Ishikawa (cell line): ENCODE measurements at regions not wholly inside any gene's neighbourhood (a gene's known extent, or its start where the extent isn't known, plus 50 kb on each side); places are given as distances from the start of the nearest gene placed in this dataset.

ENCODE experiments used
- CEBPB ChIP-seq: IDR thresholded peaks from 2 replicates; pipeline ENCODE4 v1.6.1; 2012
- CREB1 ChIP-seq: IDR thresholded peaks from 2 replicates; pipeline ENCODE4 v1.6.1; 2012; ENCODE audit warnings: low read depth
- EGR1 ChIP-seq: IDR thresholded peaks from 2 replicates; pipeline ENCODE4 v1.6.1; 2012
- EP300 ChIP-seq: IDR thresholded peaks from 2 replicates; pipeline ENCODE4 v1.6.1; 2012; ENCODE audit warnings: borderline replicate concordance
- FOXM1 ChIP-seq: IDR thresholded peaks from 2 replicates; pipeline ENCODE4 v1.6.1; 2012; ENCODE audit warnings: low read depth, borderline replicate concordance
- NFIC ChIP-seq: IDR thresholded peaks from 2 replicates; pipeline ENCODE4 v1.6.1; 2012
- RAD21 ChIP-seq: IDR thresholded peaks from 2 replicates; pipeline ENCODE4 v1.6.1; 2012; ENCODE audit warnings: low read depth
- TAF1 ChIP-seq: IDR thresholded peaks from 2 replicates; pipeline ENCODE4 v1.6.1; 2012; ENCODE audit warnings: low read depth, mild to moderate bottlenecking
- TCF12 ChIP-seq: IDR thresholded peaks from 2 replicates; pipeline ENCODE4 v1.6.1; 2012; ENCODE audit warnings: low read depth
- TEAD4 ChIP-seq: IDR thresholded peaks from 2 replicates; pipeline ENCODE4 v1.6.1; 2012
- YY1 ChIP-seq: IDR thresholded peaks from 2 replicates; pipeline ENCODE4 v1.6.1; 2012; ENCODE audit warnings: low read depth
- ZBTB7A ChIP-seq: IDR thresholded peaks from 2 replicates; pipeline ENCODE4 v1.6.1; 2012; ENCODE audit warnings: low read depth
- TF ChIP-seq, protein P1 (sequence below): IDR thresholded peaks from 2 replicates; pipeline ENCODE4 v1.6.1; 2012; ENCODE audit warnings: low read depth, mild to moderate bottlenecking
- TF ChIP-seq, protein P2 (sequence below): IDR thresholded peaks from 2 replicates; pipeline ENCODE4 v1.6.1; 2012
- TF ChIP-seq, protein P3 (sequence below): IDR thresholded peaks from 2 replicates; pipeline ENCODE4 v1.6.1; 2012

GRCh38 chr15:31758126-31758525 is 272.2 kb upstream of the CHRNA7 start:
- TF ChIP-seq NFIC (peak; percentile 45; the same call in 1 of the 2 replicates), TAF1 (no peak)

DNA sequence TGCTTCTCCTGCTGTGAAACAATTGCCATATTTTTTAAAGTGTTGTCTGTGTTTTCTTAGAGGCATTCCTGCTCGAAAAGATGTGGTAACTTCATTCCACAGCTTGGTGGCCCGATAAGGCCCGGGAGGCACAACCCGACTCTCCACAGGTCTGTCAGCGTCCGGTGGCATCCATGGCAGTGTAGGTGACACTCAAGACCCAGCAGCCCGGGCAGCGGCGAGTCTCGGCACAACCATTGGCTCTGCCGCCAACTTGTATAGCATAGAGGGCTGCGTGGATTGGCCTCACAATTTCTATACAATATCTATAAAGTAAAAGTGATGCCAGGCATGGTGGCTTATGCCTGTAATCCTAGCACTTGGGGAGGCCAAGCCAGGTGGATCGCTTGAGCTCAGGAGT is 262.3 kb upstream of the CHRNA7 start:
- no peak for TF ChIP-seq ZBTB7A
- TF ChIP-seq, protein P1, sequence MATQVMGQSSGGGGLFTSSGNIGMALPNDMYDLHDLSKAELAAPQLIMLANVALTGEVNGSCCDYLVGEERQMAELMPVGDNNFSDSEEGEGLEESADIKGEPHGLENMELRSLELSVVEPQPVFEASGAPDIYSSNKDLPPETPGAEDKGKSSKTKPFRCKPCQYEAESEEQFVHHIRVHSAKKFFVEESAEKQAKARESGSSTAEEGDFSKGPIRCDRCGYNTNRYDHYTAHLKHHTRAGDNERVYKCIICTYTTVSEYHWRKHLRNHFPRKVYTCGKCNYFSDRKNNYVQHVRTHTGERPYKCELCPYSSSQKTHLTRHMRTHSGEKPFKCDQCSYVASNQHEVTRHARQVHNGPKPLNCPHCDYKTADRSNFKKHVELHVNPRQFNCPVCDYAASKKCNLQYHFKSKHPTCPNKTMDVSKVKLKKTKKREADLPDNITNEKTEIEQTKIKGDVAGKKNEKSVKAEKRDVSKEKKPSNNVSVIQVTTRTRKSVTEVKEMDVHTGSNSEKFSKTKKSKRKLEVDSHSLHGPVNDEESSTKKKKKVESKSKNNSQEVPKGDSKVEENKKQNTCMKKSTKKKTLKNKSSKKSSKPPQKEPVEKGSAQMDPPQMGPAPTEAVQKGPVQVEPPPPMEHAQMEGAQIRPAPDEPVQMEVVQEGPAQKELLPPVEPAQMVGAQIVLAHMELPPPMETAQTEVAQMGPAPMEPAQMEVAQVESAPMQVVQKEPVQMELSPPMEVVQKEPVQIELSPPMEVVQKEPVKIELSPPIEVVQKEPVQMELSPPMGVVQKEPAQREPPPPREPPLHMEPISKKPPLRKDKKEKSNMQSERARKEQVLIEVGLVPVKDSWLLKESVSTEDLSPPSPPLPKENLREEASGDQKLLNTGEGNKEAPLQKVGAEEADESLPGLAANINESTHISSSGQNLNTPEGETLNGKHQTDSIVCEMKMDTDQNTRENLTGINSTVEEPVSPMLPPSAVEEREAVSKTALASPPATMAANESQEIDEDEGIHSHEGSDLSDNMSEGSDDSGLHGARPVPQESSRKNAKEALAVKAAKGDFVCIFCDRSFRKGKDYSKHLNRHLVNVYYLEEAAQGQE: no peak
- TF ChIP-seq, protein P2, sequence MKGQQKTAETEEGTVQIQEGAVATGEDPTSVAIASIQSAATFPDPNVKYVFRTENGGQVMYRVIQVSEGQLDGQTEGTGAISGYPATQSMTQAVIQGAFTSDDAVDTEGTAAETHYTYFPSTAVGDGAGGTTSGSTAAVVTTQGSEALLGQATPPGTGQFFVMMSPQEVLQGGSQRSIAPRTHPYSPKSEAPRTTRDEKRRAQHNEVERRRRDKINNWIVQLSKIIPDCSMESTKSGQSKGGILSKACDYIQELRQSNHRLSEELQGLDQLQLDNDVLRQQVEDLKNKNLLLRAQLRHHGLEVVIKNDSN: no peak
- TF ChIP-seq, protein P3, sequence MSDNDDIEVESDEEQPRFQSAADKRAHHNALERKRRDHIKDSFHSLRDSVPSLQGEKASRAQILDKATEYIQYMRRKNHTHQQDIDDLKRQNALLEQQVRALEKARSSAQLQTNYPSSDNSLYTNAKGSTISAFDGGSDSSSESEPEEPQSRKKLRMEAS: no peak
- TF ChIP-seq CREB1: no peak
- no peak for TF ChIP-seq CEBPB
- no peak for TF ChIP-seq TEAD4
- no peak for TF ChIP-seq EP300
- TF ChIP-seq RAD21: no peak
- no peak for TF ChIP-seq EGR1
- TF ChIP-seq NFIC: no peak
- no peak for TF ChIP-seq TCF12

DNA sequence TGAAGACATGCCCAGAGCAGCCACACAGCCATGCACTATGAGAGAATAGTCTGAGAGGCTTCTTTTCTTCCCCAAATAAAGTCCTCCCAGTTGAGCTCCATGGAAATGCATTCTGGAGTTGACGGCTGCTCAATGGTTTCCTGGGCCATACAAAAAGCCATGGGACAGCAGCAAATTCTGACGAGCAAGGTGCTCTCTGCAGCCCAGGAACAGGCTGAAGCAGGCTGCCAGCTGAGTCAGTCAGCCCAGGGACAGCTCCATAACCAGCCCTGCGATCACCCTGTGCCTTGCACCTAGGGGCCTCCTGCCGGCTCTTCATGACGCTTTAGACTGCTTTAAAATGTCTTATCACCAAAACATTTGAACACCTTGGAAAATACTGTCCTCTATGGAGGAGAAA is 256.3 kb upstream of the CHRNA7 start:
- no peak for TF ChIP-seq EP300
- no peak for TF ChIP-seq NFIC
- TF ChIP-seq, protein P3: no peak
- TF ChIP-seq YY1: no peak
- no peak for TF ChIP-seq CREB1
- TF ChIP-seq RAD21: no peak
- TF ChIP-seq FOXM1: no peak
- TF ChIP-seq EGR1: no peak
- TF ChIP-seq, protein P1: no peak
- TF ChIP-seq, protein P2: no peak

DNA sequence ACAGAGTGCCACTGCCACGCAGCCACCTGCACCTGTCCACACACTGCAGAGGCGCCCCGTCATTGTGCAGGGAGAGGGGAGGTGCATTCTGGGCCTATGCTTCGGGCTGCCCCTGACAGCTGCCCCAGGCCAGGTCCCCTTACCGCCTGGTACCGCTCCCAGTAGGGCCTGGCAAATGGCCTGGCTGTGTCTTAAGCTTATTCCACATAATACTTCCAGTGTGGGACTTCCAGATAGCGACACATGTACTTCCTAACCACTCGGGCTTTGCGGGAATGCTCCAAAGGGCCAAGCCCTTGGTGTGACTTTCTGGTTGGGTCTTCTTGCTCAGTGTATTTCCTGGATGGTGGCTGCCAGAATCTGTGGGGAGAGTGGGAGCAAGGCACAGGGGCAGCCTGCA is 254.3 kb upstream of the CHRNA7 start:
- TF ChIP-seq, protein P3: no peak
- TF ChIP-seq FOXM1: no peak
- no peak for TF ChIP-seq TEAD4
- no peak for TF ChIP-seq ZBTB7A
- TF ChIP-seq TAF1: no peak
- TF ChIP-seq, protein P1: no peak
- TF ChIP-seq NFIC: no peak
- no peak for TF ChIP-seq EP300
- TF ChIP-seq RAD21: no peak
- no peak for TF ChIP-seq EGR1
- TF ChIP-seq, protein P2: no peak
- no peak for TF ChIP-seq YY1

DNA sequence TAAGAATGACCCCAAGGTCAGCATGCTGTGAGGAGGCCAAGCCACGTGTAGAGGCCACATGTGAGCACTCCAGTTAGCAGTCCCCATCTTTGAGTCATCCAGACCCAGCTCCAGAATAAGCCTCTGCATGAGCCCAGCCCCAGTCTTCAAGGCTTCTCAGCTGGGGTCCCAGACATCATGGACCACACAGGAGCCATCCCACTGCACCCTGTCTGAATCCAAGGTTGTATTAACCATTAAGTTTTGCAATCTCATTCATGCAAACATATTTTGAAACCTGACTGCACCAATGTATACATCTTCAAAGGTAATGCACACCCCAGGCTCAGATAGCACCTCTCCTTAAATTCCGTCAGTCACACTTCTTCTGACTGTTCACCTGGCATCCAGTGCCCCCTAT is 249.1 kb upstream of the CHRNA7 start:
- TF ChIP-seq, protein P1: no peak
- TF ChIP-seq TAF1 (no peak), ZBTB7A (no peak), RAD21 (no peak), CREB1 (no peak), TEAD4 (no peak), YY1 (no peak)
